ENCODE measurements at regions not wholly inside any gene's neighbourhood (a gene's known extent, or its start where the extent isn't known, plus 50 kb on each side); places are given as distances from the start of the nearest gene placed in this dataset.
"Not testable (repeated sequence)": the region's sequence is repeated elsewhere in the genome, so short reads cannot be mapped to it uniquely, and the experiment has no call there.

DNA sequence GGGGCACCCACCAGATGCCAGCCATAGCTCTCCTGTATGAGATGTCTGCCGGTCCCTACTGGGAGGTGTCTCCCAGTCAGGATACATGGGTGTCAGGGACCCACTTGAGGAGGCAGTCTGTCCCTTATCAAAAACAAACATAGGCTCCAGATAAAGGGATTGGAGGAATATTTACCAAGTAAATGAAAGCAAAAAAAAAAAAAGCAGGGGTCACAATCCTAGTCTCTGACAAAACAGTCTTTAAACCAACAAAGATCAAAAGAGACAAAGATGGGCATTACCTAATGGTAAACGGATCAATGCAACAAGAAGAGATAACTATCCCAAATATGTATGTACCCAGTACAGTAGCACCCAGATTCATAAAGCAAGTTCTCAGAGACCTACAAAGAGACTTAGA is 640.0 kb upstream of the LRRTM4 start:
- no peak for DNase-seq

DNA sequence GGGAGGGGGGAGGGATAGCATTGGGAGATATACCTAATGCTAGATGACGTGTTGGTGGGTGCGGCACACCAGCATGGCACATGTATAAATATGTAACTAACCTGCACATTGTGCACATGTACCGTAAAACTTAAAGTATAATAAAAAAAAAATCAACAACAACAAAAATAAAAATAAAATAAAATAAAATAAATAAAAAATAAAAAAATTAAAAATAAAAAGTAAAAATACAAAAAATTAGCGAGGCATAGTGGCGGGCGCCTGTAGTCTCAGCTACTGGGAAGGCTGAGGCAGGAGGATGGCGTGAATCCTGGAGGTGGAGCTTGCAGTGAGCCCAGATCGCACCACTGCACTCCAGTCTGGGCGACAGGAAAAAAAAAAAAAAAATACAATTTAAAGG is 650.0 kb upstream of the LRRTM4 start:
- not testable (repeated sequence) for DNase-seq

DNA sequence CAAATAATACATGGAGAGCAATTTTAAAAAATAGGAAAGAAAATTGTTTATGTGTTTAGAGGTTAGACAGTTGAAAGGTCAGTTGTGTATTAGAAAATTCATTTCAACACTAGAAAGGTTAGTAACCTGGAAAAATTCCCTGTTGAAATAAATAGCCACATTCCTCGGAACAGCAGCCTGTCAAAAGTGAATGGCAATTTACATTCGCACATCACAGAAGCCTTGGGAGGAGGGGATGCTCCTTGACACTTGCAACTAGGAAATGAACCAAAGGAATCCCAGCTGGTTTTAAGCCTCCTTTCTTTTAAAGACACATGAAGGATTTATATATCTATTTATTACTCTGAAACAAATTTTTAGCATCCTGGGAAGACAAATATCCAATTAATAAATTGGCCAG is 653.5 kb upstream of the LRRTM4 start:
- DNase-seq, result no peak

DNA sequence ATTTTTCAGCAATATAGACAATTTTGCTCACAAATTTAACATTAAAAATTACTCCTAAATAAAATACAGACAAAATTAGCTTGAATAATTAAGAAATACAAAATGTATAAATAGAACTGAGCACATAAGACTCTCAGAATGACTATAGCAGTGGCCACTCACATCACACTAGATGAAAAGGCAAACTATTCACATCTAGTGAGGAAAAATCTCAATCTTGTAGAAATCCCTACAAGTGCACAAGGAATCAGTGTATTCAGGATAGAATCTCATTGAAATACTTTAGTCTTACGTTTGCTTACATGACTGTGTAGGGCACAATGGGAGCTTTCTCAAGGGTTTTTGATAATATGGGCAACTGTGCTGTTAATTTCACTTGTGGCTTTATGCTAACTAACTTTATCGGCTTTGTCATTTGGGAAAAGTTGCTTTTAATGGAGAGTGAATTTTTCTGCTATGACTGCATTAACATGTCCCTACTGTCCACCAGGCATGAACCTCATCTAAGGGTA is 678.9 kb upstream of the LRRTM4 start:
- no peak for DNase-seq

DNA sequence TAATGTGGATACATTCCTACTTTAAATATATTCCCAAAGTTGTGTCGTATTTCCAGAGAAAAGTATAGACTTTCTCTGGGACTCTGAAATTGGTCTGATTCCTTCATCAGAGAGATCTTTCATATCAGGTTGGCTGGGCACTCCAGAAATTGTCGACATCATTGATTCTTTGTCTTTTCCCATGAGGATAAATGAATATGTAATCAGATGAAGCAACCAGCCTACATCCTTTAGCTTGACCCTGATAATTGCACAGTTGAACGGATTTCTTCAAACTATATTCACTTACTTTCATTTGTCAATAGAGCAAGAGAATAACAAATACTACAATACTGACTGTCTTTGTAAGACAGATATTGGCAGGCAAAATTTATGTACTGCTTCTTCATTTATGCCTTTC is 680.2 kb upstream of the LRRTM4 start:
- no peak for DNase-seq

DNA sequence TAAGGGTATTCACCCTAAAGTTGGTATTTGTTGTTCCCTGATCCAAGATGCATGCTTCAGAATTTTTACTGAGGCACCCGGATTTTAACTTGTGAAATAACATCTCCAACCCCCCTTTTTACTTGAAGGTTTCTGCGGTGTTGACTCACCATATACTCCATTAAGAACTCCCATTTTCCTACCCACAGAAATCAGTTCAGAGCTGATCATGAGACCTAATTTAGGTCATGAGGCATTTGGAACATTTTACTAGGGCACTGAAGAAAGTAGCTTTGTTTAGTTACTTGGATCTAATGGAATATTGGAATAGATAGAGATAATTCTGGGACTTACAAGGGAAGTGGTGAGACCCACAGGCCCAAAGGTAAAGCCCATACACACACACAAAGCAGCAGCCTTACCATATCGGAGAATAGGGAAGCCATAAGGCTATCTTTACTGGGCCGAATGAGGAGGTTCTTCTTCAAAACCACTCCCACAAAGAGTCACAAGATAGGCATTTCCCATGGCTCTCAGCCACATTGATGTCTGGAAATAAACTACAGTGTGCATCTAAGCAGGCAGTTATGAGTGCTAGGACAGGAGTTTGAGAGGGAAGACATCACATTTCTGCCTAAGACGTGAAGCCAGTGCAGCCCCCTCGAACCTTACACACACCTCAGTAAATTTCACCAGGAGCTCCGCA is 681.0 kb upstream of the LRRTM4 start:
- no peak for DNase-seq

DNA sequence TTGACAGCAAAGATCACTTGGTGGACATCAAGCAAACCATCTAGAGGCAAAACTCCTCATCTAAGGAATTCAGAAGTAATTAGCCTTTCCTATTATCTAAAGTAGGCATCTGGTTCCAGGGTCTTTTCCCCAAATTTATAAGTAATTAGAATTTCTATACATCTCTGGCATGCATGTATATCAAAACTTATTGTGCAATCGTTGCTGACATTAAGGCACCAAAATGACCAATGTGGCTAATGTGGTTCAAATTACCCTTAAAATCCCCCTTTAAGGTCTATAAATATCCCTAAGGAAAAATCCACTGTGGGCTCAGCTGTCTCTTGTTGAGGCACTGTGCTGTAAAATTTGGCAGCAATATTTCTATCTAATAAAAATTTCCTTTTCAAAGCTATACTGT is 695.9 kb upstream of the LRRTM4 start:
- DNase-seq, result no peak

DNA sequence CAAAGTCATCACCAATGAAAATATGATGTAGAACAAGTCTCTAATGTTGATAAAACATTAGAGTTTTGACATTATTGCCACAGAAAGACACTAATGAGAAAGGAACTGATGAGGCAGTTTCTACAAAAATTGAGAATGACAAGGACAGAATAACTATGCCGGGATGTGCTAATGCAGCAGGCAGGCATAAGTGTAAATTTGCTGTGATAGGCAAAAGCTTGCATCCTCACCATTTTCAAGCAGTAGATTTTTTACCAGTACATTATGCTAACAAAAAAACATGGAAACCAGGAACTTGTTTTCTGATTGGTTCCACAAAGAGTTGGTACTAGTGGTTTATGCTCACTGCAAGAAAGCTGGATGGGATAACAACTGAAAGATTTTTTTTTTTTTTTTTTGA is 715.5 kb upstream of the LRRTM4 start:
- no peak for DNase-seq

DNA sequence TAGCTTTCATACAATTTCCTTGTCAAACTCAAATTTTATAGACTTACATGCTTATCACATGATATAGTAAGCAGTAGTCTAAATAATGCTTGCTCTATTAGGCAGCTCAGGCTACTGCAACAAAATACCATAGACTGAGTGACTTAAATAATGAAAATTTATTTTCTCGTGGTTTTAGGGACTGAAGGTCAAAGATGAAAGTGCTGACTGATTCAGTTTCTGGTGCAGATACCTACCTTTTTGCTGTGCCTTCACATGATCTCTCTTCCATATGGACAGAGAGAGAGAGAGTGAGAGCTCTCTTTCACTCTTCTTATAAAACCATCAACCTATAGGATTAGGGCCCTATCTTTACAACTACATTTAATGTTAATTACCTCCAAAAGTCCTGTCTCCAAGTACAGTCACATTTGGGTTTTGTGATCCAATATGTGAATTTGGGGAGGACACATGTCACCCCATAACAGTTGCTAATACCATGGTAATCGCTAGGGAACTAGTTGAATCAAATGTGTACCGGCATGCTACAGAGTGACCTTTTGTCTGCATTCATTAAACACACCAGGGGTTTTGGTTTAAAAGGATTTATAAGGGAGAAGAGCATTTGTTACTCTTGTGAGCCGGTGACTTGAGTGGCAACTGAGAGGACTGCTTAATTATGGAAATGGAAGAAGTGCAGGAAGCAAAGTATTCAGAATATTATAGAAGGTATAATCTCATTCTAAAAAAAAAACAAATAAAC is 723.4 kb upstream of the LRRTM4 start:
- DNase-seq, result no peak

DNA sequence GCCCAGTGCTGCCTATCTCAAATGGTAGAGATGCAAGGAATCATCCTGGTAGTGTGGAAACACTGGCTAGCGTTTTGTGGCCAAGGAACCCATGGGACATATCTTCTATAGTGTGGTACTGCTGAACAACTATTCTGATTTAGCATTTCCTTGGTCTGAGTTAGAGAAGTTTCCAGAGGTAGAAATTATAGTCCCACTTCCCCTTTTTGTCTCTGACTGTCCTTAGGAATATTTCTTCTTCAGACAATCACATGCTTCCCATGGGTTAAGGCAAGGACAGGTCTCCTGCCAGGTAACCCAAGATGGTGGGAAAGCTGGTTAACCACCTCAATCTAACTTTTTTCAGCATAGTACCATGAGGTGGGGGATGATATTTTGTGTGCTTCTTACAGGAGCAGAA is 729.5 kb upstream of the LRRTM4 start:
- no peak for DNase-seq

DNA sequence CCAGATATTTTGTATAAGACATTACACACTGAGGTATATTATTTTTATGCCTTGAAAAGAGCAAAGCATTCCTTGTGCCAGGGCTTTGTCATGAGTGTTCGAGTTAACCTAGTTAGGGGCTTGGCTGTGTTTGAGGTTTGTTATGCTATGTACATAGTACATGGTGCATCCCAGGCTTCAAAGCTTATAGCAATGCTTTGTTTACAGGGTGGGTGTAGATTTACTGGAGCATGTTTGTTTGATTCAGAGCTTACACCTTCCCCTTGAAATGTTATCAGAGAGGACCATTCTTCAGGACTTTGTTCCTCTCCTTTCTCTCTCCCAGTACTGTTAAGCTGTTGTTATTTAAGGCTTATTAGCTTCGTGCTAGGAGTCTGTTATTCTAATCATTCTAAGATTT is 738.7 kb upstream of the LRRTM4 start:
- DNase-seq, result no peak

DNA sequence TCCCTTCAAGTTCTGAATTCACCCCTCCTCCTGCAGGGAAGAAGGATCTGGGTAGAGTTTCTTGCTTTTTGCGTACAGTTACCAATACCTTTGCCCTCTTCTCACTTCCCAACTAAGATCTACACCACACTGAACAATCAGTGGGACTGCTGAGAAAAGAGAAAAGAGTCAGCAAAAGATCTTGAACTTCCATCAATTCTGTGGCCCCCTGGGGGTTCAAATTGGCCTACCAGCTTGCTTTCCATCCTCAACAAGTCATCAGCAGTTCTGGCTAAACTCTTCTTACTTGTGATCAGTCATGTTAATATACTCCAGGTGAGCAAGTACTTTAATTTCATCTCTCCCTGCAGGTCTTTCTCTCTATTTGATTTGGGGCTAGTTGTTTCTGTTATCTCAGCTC is 739.3 kb upstream of the LRRTM4 start:
- no peak for DNase-seq

DNA sequence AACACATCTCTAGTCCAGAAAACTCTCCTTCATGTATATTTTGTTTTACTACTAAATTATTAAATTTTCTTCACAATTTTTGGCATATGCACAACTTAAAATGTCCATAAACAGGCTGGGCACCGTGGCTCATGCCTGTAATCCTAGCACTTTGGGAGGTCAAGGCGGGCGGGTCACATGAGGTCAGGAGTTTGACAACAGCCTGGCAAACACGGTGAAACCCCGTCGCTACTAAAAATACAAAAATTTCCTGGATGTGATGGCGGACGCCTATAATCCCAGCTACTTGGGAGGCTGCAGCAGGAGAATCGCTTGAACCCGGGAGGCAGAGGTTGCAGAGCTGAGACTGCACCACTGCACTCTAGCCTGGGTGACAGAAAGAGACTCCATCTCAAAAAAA is 739.9 kb upstream of the LRRTM4 start:
- DNase-seq, result not testable (repeated sequence)

DNA sequence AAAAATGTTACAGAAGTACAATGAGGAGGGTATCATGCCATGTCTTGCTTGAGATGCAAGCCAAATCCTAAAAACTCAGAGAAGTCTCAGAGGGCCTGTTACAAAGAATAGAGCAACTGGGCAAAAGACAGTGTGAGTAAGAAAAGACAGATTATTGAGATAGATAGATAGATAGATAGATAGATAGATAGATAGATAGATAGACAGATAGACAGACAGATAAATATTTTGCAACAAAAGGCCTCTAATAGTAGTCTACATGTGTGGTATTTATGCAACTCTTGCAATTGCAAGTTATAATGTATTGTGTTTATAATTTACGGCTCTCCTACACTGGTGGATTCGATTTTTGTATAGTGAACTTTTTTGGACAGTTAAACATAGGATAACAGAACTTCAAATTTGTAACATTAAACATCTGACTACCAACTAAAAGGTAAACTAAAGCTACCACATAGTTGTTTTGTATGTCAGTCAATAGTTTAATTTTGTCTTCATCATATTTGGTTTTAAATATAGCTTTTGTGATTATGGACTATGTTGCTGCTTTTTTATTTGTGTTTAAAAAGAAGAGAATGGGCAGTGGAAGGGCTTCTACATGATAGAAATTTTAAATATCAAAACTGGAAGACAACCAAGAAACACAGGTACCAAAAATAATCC is 740.7 kb upstream of the LRRTM4 start:
- DNase-seq, result no peak

DNA sequence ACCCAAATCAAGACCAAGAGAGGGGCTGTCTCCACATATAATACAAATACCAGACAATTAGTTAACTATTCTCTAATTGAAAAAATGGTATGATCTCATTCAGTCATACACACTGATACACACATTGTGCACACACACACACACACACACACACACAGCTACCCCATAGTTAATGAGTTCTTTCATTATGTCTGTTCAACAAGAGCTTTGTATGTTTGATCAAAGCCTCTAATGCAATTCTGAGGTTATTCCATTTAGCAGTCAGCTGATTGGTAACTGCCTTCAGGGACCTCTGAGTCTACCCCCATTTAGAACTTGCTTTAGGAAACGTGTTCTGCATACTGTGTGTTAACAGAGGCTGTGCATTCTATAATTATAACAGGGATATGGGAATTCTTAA is 741.4 kb upstream of the LRRTM4 start:
- no peak for DNase-seq

DNA sequence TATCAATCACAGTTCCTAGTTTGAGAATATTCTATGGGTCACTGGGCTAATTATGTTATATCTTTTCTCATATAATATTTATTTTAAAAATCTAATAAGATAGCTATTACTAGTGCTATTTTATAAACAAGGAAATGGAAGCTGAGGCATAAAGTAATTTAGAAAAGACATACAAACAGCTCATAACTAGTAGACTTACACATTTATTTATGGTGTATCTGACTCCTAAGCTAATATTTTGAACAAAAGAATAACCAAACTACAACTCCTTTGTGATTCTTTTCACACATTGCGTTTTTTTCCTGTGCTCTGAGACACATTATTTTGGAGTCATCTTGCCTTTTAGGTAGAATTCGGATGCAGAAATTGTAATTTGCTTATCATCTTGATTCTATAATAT is 742.0 kb upstream of the LRRTM4 start:
- no peak for DNase-seq

DNA sequence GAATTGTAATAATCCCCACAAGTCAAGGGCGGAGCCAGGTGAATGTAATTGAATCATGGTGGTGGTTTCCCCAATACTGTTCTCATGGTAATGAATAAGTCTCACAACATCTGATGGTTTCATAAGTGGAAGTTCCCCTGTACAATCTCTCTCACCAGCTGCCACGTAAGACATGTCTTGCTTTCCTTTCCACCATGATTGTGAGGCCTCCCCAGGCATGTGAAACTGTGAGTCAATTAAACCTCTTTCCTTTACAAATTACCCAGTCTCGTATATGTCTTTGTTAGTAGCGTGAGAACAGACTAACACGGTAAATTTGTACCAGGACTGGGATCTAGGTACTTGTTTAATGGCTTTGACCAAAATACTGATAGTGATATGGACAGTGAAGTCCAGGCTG is 744.3 kb upstream of the REG3G start:
- DNase-seq, result no peak

DNA sequence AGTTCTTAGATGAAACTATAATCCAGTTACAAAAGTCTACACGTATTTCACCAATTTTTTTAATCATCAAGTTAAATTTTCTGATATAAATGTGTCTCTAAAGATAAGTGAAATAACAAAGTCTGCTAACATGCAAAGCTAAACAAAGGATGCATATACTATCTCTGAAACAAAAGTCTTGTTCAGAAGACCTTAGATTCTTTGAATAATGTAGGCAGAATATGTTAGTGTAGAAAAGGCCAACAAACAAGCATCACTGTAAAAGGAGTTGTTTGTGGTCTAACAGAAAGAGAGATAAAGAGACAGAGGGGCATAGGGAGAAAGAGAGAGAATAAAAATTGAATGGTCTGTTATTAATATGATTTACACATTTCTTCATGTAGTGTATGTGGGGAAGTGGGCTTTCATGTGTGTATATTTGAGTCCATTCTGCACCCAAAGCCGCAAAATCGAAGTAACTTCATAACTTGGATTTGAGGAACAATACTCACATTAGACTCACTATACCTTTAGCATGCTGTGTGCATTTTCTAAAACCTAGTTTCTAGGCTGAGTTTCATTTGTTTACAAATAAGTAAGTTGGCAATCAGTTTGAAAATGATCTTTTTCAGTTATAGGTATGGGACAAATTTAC is 734.8 kb upstream of the REG3G start:
- no peak for DNase-seq

DNA sequence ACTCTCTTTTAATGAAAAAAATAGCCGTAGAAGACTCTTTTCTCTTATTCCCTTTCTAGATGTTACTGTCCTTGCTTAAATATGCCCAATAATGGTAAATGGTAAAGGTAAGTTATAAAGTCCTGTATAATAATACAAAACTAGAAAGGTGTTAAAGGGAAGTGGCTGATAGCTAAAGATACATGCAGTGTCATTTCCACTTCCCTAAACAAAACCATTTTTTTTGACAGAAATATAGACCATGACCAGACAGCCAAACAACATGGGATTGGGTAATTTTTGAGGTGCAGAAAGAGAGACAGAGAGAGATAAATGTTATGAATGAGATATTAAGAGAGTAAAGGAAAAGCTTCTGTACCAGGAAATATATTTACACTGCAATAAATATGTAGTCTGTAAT is 731.7 kb upstream of the REG3G start:
- DNase-seq, result no peak

DNA sequence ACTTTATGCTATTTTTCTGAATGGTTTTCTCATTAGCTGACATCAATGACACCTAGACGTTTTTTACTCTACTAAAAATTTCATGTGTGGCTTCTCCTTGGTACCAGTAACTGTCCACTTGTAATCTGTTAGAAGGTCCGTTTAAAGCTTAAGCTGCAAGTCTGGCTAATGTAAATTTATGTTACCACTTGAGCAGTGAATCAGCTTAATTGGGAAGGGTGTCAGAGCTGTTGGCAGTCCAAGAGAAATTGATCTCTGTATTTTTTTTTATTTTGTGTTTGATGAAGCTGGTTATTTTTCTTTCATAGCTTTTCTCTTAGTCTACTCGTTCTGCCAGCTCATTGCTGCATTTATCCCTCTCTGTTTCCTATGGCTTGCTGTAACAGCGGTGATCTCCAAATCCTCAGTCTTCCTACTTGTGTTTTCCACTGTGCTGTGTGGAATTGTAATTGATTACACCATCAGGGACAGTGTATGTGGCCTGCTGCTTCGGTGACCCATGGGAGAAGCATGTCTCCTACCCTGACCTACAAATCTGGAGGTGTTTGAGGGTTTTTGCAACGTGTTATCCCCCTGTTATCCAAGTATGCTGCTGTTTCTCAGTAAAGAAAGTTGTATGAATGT is 724.2 kb upstream of the REG3G start:
- DNase-seq, result no peak

DNA sequence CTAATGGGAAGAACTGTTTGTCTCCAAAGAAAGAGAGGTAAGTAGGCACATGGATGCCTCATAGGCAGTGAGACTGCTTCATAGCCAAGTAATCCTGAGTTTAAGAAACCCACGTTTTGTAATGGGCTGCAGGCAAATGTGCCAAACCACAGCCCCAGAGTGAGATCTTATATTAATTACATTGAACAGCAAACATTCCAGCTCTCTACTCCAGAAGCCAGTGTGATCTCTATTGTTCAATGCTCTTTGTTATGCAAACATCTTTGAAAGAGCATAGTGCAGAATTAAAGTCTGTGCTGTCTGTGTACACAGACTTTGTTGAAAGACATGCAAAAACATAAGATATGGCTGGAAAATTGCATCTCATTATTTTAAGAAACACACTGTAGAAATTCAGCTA is 720.8 kb upstream of the REG3G start:
- DNase-seq, result no peak

DNA sequence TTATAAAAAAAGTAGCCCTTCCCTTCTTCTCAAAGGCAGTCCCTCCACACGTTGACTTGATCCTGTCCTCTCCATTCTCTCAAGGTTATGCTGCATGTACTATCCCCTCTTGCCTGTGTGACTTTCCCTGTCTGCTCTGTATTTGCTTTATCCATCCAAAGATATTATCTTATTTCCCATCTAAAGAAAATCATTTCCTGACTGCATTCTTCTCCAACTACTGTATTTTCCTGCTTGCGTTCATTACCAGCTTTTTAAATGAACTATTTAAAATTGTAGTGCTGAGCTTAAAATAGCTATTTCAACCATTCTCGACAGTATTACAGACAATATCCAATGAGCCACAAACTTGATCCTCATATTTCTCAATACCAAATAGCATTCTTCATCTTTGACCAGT is 716.0 kb upstream of the REG3G start:
- DNase-seq, result no peak

DNA sequence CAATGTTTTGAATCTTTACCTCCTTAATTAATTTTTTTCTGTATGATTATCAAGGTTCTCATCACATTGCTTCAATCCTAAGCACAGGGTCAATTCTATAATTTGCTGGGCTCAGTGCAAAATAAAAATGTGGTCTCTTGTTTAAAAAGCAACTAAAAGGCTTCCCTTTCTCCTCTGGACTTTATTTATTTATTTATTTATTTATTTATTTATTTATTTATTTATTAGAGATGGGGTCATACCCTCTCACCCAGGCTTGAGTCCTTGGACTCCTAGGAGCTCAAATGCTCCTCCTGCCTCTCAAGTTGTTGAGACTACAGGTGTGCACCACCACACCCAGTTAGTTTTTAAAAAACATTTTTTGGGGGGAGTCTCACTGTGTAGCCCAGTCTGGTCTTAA is 710.1 kb upstream of the REG3G start:
- no peak for DNase-seq

All from NCI-H1092 (cell line).